HUES64 (cell line): ENCODE measurements at regions not wholly inside any gene's neighbourhood (a gene's known extent, or its start where the extent isn't known, plus 50 kb on each side); places are given as distances from the start of the nearest gene placed in this dataset.

ENCODE experiments used
- H3K27ac ChIP-seq: 2 replicates; pipeline ENCODE4 v1.7.0; 2013; ENCODE audit warnings: low read depth, low read length, inconsistent platforms
- H3K27me3 ChIP-seq: 2 replicates; pipeline ENCODE4 v1.6.1; 2013; ENCODE audit warnings: mild to moderate bottlenecking, low read length; ENCODE audit not compliant: insufficient read depth
- H3K36me3 ChIP-seq: 2 replicates; pipeline ENCODE4 v1.6.1; 2013; ENCODE audit warnings: mild to moderate bottlenecking, low read length; ENCODE audit not compliant: insufficient read depth
- H3K4me1 ChIP-seq: 2 replicates; pipeline ENCODE4 v1.6.1; 2013; ENCODE audit warnings: mild to moderate bottlenecking, low read length, moderate library complexity; ENCODE audit not compliant: insufficient read depth
- H3K4me3 ChIP-seq: 2 replicates; pipeline ENCODE4 v1.5.1; 2013; ENCODE audit warnings: mild to moderate bottlenecking, low read length, moderate library complexity
- H3K9ac ChIP-seq: 2 replicates; pipeline ENCODE4 v1.6.1; 2013; ENCODE audit warnings: mild to moderate bottlenecking, low read depth, low read length
- H3K9me3 ChIP-seq: 2 replicates; pipeline ENCODE4 v1.6.1; 2013; ENCODE audit warnings: low read depth, low read length; ENCODE audit not compliant: insufficient read depth
- WGBS: fragments of 150-250, 120-280 bp; methylation state at CpG from one replicate; pipeline ENCODE4 v1.1.7; 2013; ENCODE audit warnings: missing lambda C conversion rate; 5-methylcytosine and 5-hydroxymethylcytosine counted together

DNA sequence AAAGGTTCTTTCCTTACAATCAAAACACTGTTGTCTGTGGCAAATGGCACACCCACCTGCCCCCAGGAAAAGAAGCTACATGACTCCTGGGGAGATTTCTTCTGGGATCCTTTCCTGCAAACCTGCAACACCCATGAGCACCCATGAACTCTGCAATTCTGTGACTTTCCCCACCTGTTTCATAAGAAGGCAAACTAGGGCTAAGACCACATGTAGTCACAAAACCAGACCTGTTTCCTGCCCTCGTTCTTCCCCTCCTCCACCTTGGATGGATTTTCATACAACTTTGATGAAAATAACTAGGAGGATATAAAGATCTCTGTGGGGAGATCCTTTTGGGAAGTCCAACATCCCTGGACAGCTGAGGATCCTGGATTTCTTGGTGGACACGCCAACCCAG lies 1084.7 kb downstream of the BCL11B start:
- Histone ChIP-seq H3K27ac (no peak overlapping the region), H3K4me1 (no peaks in the 10 kb centered on the region), H3K9ac (no peak overlapping the region), H3K4me3 (no peak overlapping the region), H3K36me3 (no peaks in the 10 kb centered on the region), H3K27me3 (no peaks in the 10 kb centered on the region), H3K9me3 (no peaks in the 10 kb centered on the region)
- 96% methylated on average over 1 of the region's 2 CpGs for WGBS

DNA sequence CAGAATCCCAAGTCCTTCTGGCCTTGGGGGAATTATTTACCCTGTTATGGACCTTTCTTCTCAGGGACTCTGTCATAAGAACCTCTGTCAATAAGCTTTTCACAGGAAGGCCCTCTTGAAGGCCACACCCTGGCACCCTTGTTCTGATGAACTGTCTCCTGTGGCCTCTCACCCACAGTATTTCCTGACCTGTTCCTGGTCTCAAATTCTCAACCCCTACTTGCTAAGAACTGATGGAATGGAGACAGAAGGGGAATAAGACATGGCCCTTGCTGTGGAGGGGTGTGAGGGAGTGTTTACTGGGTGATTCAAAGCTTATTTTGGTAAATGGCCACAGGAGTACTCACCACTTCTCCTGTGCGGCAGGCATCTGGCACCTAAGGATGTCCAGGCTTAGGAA lies 1082.9 kb downstream of the BCL11B start:
- WGBS: 100% methylated on average over 1 of the region's 1 CpG
- H3K4me1 ChIP-seq: no peaks in the 10 kb centered on the region
- no peak overlapping the region for H3K9ac ChIP-seq
- no peaks in the 10 kb centered on the region for H3K9me3 ChIP-seq
- H3K4me3 ChIP-seq: no peak overlapping the region
- H3K27me3 ChIP-seq: no peaks in the 10 kb centered on the region
- no peaks in the 10 kb centered on the region for H3K36me3 ChIP-seq
- H3K27ac ChIP-seq: no peak overlapping the region

DNA sequence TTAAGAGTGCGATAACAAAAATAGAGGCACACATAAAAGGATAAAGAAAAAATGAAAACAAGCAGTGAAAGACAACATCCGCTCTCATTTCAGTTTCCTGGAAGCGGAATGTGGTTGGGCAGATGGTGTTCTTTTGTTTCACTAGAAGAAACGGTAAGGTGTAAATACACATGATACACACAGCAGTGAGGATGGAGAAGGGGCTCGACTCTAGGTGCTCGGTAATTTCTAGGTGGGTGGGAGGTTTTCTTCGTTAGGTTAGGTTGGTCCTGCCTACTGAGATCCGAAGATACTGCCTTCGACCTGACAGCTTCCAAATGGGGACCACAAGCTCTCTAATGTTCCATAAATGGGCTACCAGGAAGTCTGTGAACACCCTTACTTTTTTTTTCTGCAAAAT lies 1082.5 kb downstream of the BCL11B start:
- Histone ChIP-seq H3K4me1 (no peaks in the 10 kb centered on the region), H3K36me3 (no peaks in the 10 kb centered on the region), H3K4me3 (no peak overlapping the region), H3K9ac (no peak overlapping the region), H3K27me3 (no peaks in the 10 kb centered on the region), H3K27ac (no peak overlapping the region), H3K9me3 (no peaks in the 10 kb centered on the region)
- 93% methylated on average over 9 of the region's 9 CpGs for WGBS

DNA sequence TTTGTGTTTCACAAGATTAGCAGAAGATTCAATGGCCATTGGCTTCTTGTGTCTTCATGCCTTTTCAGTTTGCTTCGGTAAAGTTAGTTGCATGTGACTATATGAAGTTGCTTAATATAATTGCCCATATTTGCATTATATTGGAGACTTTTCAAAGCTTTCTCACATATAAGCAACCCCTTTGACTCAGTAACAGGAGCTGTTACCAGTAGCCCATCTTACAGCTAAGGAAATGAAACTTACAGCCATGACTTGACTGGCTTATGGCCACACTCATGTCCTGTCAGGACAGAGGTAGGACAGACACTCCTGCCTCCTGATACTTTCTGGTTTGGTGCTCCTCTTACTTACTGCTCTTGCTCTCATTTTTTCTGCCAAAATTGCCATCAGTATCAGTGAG lies 1082.1 kb downstream of the BCL11B start:
- Histone ChIP-seq H3K27me3 (no peaks in the 10 kb centered on the region), H3K9me3 (no peaks in the 10 kb centered on the region), H3K4me3 (no peak overlapping the region), H3K36me3 (no peaks in the 10 kb centered on the region), H3K9ac (no peak overlapping the region), H3K27ac (no peak overlapping the region), H3K4me1 (no peaks in the 10 kb centered on the region)
- 80% methylated on average over 1 of the region's 1 CpG for WGBS

DNA sequence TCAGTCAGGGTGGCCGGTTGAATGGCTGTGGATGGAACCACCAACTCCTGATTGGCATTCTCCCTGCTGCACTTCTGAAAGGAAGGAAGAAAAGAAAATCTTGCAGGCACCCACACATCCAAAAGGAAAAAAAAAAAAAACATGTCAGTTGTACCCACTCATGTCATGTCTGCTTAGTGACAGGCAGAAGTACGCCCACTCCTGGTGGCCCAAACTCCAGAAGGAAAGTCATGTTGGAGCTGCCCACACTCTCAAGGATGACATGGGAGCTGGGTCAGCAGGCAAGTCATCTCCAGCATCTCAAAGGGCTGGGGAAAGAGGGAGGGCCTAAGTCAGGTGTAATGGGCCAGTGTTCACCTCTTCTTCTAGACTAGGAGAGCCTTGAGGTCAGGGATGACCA lies 1079.1 kb downstream of the BCL11B start:
- Histone ChIP-seq H3K27ac (no peak overlapping the region), H3K4me1 (peaks cover 2% of the 10 kb centered on the region; the same call in 1 of the 2 replicates), H3K36me3 (no peaks in the 10 kb centered on the region), H3K9me3 (no peaks in the 10 kb centered on the region), H3K27me3 (no peaks in the 10 kb centered on the region), H3K9ac (no peak overlapping the region), H3K4me3 (no peak overlapping the region)
- WGBS: 94% methylated on average over 2 of the region's 2 CpGs

DNA sequence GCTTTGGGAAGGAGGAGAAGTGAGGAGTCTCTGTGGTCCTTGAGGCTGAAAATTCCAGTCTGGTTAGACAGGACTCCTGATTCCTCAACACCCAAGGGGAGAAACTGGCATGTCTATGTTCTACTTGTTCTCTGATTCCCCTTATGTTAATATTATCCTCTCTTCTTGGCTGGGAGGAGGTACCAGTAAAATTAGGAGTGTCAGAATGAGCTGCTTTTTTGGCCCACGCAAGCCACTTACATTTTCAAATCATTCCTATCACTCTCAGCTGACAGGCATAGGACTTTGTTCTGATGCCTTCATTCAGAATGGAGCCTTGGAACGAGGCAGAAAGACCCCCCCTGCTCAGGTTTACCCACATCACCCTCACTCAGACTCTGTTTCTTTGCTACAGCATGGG lies 1077.2 kb downstream of the BCL11B start:
- Histone ChIP-seq H3K27ac (no peak overlapping the region), H3K9ac (no peak overlapping the region), H3K4me3 (no peak overlapping the region), H3K27me3 (no peaks in the 10 kb centered on the region), H3K36me3 (no peaks in the 10 kb centered on the region), H3K9me3 (no peaks in the 10 kb centered on the region), H3K4me1 (peaks cover 2% of the 10 kb centered on the region; the same call in 1 of the 2 replicates)
- 85% methylated on average over 2 of the region's 2 CpGs for WGBS

DNA sequence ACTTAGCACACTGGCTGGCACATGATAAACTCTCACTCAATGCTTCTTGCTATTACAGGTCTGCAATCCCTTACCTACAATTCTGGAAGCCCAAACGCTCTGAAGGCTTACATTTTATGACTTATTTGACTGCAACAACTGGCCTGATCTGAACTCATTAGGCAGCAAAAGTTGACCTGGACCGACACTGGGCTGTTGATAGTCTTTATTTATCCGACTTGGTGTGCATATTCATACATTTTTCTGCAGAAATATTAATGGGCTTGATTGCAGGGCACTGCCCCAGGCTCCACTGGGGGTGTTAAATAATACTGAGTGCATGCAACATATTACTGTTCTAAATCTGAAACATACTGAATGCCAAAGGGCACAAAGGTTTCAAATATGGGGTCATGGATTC lies 1076.7 kb downstream of the BCL11B start:
- Histone ChIP-seq H3K9me3 (no peaks in the 10 kb centered on the region), H3K27ac (no peak overlapping the region), H3K9ac (no peak overlapping the region), H3K36me3 (no peaks in the 10 kb centered on the region), H3K4me1 (peaks cover 2% of the 10 kb centered on the region; the same call in 1 of the 2 replicates), H3K4me3 (no peak overlapping the region), H3K27me3 (no peaks in the 10 kb centered on the region)
- 94% methylated on average over 3 of the region's 3 CpGs for WGBS

DNA sequence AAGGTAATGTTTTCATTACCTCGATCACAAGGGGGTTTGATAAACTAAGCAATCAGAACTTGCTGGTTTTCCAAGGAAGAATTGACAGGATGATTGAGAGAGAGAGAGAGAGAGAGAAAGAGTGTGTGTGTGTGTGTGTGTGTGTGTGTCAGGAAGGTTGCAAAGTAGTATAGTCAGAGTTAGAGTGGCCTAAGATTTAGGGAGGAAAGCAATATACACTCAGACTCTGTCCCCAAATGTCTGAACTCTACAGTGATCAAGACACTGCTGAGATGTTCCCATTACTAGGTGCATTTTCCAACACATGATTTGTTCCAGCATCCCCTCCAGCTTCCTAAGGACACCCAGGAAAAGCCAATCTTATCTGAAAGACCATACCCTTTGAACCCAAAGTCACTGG lies 1074.1 kb downstream of the BCL11B start:
- Histone ChIP-seq H3K27ac (no peak overlapping the region), H3K9ac (no peak overlapping the region), H3K27me3 (no peaks in the 10 kb centered on the region), H3K36me3 (no peaks in the 10 kb centered on the region), H3K4me3 (no peak overlapping the region), H3K9me3 (no peaks in the 10 kb centered on the region), H3K4me1 (peaks cover 2% of the 10 kb centered on the region; the same call in 1 of the 2 replicates)
- WGBS: 90% methylated on average over 1 of the region's 1 CpG

DNA sequence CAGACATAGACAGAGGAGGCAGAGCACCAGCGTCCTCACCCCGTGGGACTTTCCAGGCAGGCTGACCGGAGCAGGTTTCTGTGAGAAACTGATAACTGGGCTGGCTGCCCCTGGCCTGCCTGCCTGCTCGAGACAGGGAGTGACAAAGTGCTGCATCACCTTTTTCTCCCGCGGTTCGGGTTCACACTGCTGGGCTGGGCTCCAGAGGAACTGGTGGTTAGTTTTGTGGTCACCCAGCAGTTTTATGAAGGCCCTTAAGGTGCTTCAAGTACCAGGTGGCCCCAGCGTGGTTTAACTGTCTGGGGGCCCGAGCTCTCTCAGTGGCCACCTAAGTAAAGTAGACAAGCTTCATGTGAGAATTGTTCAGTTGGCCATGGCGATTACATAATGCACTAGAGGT lies 1073.6 kb downstream of the BCL11B start:
- H3K36me3 ChIP-seq: no peaks in the 10 kb centered on the region
- H3K9ac ChIP-seq: no peak overlapping the region
- H3K4me1 ChIP-seq: peaks cover 2% of the 10 kb centered on the region; the same call in 1 of the 2 replicates
- no peak overlapping the region for H3K4me3 ChIP-seq
- no peaks in the 10 kb centered on the region for H3K27me3 ChIP-seq
- H3K9me3 ChIP-seq: no peaks in the 10 kb centered on the region
- no peak overlapping the region for H3K27ac ChIP-seq
- WGBS: 92% methylated on average over 10 of the region's 10 CpGs

DNA sequence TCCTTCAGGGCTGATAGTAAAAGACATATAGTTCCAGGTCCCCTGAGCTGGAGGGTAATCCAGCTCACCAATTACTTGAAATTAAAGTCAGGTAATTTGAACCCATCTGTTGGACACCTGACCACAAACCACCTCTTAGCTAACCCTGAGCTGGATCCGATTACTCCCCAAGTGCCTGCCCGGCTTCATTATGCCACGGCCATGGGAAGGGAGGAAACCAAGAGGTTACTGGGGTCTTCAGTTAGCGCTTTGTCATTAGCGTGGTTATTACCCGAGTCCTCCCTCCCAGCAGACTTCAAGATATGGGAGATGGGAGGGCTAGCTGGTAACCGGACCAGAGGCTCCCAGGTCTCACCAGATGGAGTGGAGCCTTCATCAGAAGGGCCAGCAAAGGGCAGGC lies 1071.4 kb downstream of the BCL11B start:
- H3K36me3 ChIP-seq: no peaks in the 10 kb centered on the region
- no peaks in the 10 kb centered on the region for H3K27me3 ChIP-seq
- 92% methylated on average over 7 of the region's 7 CpGs for WGBS
- no peak overlapping the region for H3K9ac ChIP-seq
- no peak overlapping the region for H3K27ac ChIP-seq
- H3K4me1 ChIP-seq: peaks cover 5% of the 10 kb centered on the region; the same call in 1 of the 2 replicates
- no peaks in the 10 kb centered on the region for H3K9me3 ChIP-seq
- no peak overlapping the region for H3K4me3 ChIP-seq

DNA sequence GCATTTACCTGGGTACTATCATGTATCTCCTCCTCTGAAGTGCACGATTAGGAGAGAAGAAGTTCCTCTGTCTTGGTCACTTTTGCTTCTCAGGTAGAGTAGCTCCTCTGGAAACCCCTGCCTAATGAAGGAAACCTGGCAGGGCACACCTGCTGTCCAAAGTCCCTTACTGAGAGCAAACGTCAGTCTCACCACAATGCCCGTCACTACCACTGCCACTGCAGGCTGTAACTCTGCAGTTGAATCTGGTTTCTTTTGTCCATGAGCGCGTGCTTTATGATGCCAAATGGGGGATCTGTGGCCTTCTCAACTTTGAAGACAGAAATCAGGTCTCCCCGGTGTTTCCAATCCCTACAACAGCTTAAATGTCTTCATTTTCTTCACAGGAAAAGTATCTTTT lies 1068.6 kb downstream of the BCL11B start:
- 94% methylated on average over 6 of the region's 6 CpGs for WGBS
- H3K4me1 ChIP-seq: 0 out of 2 replicates have a peak, but pooled peaks cover 2% of the 10 kb centered on the region

DNA sequence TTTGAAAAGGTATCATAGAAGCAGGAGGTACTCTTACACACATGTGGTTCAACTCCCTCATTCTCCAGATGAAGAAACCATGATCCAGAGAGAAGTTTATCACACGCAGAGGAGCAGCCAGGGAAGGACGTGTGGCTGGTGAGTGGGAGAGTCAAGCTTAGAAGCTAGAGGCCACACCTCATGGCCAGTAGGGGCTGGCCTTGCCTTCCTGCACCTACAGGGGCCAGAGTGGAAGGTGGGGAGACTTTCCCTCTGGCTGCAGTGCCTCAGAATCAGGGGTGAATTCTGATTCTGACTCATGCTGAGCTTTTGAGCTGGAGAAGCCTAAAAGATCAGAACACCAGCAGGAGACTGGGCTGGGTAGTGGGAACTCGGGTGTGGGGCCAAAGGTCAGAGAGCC lies 1067.9 kb downstream of the BCL11B start:
- H3K9ac ChIP-seq: no peak overlapping the region
- no peak overlapping the region for H3K4me3 ChIP-seq
- no peaks in the 10 kb centered on the region for H3K36me3 ChIP-seq
- no peaks in the 10 kb centered on the region for H3K27me3 ChIP-seq
- H3K9me3 ChIP-seq: no peaks in the 10 kb centered on the region
- no peak overlapping the region for H3K27ac ChIP-seq
- 66% methylated on average over 3 of the region's 3 CpGs for WGBS
- 0 out of 2 replicates have a peak, but pooled peaks cover 2% of the 10 kb centered on the region for H3K4me1 ChIP-seq

More for the DNA sequence above, 1068.6 kb downstream of the BCL11B start:
- H3K36me3 ChIP-seq: no peaks in the 10 kb centered on the region
- H3K27ac ChIP-seq: no peak overlapping the region
- H3K27me3 ChIP-seq: no peaks in the 10 kb centered on the region
- no peak overlapping the region for H3K4me3 ChIP-seq
- H3K9me3 ChIP-seq: no peaks in the 10 kb centered on the region
- no peak overlapping the region for H3K9ac ChIP-seq
